T47D (cell line): ENCODE measurements at regions not wholly inside any gene's neighbourhood (a gene's known extent, or its start where the extent isn't known, plus 50 kb on each side); places are given as distances from the start of the nearest gene placed in this dataset.
A peak's percentile ranks its signal among the peaks of the same experiment; 100 is the strongest.

Source experiments
- DNase-seq, 2 experiments: peaks; one replicate each; pipeline versions ENCODE4 v3.0.0 to v3.0.0-alpha.2; 2011 to 2012; ENCODE audit warnings: low read depth in 1 of 2, low spot score in 1 of 2
- JUND ChIP-seq: IDR thresholded peaks from 2 replicates; pipeline ENCODE4 v1.6.1; 2012; ENCODE audit warnings: low read depth
- in situ Hi-C: cut with HindIII; loops from 2 replicates; pipeline ENCODE4 v1.10.0; 2016; ENCODE audit warnings: low sequenced_read_pairs, low pct_unique_long_range_greater_than_20kb

DNA sequence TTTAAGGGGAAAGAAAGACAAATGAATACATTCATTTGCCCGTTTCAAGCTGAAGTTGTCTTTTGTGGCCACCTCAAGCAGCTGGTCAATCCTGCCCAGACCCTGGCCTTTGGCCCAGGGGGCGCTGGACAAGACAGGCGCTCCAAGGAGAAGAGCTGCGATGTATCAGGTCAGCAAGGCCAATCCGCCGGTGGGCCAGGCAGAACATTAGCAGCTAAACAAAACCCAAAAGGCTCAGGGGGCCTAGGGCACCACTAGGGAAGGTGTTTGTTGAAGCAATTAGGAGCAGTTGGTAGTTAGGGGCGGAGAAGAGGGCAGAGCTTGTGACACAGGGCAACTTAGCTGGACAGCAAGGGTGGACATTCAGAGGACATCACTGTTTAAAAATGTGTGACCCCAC, 60.8 kb upstream of the TMEM33 start:
- TF ChIP-seq JUND: no peak
- no peak for DNase-seq
- in situ Hi-C loops: no loop called here

DNA sequence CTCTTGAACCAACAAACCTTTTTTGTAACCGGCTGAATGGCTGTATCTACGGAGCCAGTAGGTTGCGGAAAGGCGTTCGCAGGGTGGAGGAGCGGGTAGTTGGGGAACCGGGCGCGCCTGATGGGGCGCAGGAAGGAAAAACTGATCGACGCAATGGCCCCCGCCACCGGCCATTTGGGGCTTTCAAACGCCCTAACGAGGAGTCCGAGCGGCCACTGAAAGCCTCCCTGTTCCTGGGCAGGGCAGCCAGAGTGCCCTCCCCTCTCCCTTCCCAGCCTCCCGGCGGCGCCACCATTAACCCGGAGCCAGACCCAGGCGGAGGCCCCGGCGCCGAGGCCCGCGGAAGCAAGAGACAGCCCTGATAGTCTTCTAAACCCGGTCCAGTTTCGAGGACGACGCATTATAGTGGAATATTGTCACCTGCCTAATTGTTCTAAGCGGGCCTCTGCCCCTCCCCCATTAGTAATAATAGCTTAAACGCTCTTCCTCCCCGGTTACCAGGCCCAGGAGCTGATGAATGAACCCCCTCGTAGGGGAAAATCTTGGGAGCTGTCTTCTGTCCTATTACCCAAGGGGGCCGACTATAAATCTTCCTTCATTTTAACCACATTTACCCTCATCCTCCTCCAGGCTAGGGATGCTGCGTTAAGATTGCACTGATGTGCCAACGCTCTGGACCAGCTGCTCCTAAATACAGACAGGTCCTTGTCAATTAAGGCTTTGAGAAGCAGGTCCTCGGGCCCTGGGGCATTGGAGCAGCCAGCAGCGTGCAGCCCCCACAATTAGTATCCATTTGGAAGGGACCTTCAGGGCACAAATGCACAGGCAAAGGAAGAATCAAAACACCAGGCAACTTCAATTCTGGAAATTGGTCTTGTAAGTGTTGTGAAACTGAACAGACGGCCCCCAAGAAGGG, 61.6 kb upstream of the TMEM33 start:
- in situ Hi-C loops: no loop called here
- no peak for TF ChIP-seq JUND
- DNase-seq: no peak

DNA sequence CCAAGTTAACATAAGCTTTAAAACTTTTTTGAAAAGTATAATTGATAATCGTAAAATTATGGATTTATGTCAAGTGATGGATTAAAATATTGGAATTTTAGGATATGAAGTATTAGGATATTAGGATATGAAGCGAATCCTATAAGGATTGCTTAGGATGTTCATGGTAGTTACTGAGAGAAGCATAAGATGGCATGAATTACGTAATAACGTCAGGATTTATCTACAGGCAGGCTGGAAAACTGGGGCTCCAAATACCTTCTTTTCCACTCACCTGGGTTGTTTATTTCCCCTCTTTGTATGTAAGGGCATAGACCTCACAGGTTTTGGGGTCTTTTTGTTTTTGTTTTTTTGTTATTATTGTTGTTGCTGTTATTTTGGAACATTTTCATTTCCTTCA, 65.2 kb upstream of the TMEM33 start:
- TF ChIP-seq JUND: no peak
- no peak for DNase-seq
- in situ Hi-C loops: no loop called here

DNA sequence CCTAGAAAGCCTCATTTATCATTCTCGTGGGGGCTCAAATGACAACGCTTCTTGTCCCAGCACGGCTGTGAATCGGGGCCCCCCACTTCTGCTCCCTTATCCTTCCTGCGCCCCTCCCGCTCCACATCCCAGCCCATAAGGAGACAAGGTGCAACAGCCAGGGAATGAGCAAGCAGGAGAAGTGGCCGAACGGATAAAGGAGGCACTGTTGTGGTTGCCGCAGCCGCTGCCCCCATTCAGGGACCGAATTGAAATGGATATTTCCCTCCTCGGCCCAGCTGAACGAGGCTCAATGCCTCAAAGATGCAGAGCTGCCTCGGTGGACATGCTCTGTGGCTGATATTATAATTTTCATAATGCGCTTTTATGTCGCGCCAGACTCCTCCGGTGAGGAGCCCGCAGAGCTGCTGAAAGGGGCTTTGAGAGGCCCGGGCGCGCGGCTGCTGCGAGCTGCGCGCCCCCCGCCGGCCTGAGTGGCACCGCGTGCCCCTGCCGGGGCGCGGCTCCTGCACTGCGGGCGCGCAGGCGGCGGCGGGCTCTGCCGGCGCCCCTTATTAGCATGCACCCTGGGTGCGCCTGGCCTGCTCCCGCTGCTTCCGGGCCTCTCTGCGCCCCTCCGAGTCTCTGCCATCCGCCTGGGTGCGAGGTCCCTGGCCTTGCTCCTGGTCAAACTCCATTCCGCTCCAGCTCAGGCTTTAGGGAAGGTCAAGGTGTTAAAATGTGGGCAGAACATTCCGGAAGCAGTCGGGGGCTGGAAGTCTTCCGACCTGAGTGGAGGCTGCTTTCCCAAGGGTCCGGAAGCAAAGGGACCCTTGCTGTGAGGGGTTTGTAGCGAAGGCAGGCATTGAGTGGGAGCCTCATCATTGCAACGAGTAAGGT, 68.2 kb upstream of the TMEM33 start:
- no peak for DNase-seq
- no peak for TF ChIP-seq JUND
- in situ Hi-C loops: no loop called here

DNA sequence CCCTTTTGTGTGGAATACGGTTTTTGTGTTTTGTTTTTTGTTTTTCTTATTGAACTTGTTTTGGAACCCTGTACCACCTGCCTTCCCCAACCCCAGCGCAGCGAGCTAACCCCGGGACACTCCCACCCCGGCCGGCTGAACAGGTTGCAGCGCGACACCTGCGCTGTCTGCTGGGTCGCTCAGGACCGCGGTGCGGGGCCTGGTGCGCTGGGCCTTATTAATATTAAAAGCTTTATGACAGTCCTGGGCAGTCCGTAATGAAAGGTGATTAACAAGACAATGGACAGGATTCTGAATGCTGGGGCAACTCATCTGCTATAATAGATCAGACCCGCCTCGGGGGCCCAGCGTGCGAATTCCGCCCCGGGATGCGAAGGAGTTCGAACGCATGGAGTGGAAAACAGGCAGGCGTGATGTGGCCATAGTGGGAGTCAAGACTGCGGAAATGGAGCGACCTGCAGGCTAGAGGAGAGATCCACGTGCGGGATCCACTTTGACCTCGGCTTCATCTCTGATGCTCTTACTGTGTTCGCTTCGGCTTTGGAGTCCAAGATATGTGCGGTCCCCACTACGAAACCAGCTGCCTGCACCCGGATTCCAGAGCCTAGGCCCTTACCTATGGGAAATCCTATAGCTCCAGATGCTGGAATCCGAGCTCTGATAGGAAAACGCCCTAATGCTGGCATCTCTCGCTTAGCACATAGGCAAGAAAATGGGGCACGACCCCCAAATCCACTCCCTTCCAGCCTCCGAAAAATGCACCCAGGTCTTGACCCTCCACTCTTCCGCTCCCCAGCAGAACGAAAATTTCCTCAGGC, 69.0 kb upstream of the TMEM33 start:
- in situ Hi-C loops: no loop called here

DNA sequence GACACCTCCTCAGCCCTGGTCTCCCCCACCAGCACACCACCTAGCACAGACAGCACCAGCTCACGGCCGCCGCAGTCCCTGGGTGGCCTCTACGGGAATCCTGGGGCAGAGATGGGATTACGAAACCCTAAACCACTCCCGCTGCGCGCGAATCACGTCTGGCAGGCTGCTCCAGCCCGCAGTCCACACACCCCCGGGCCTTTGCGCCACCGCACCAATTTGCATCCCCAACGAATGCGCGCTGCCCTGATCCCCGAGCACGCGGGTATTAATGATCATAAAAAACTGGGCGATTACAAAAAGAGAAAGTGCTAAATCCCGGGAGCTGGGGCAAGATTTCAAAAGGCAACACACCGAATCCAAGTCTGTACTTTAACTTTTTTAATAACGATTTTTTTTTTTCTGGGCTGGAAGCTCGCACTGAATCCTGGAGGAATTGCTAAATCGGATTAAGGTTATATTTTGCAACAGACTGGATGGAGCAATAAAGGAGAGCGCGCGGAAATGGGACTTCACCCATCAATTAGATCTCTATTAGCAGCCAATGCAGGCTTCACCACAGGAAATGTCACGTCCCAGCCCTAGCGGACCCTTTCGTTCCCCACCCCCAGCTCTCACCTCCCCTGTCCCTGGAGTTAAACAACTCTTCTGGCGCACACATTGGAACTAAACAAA, 69.8 kb upstream of the TMEM33 start:
- DNase-seq: peak in 1 of 2 experiments; percentile 29
- no peak for TF ChIP-seq JUND
- in situ Hi-C loops: no loop called here

More for the DNA sequence above, 69.0 kb upstream of the TMEM33 start:
- no peak for DNase-seq
- TF ChIP-seq JUND: no peak

DNA sequence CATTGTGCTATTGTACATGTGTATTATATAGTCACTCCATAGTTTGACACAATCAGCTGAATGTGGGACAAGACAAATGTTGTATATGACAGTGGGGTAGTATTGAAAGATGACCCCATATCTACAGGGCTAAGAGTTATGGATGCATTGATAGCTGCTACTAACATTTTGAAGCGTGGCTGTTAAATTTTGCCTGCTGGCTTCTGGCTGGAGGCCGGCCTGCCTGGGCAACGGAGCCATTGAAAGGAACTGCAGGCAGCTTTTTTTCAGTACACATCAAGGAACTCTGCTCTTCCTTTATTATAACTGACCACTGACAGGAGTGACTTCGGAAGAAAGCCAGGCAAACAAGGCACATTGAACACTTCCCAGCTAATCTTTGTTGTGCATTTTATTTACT, 76.1 kb upstream of the TMEM33 start:
- no peak for DNase-seq
- in situ Hi-C loops: no loop called here
- no peak for TF ChIP-seq JUND

DNA sequence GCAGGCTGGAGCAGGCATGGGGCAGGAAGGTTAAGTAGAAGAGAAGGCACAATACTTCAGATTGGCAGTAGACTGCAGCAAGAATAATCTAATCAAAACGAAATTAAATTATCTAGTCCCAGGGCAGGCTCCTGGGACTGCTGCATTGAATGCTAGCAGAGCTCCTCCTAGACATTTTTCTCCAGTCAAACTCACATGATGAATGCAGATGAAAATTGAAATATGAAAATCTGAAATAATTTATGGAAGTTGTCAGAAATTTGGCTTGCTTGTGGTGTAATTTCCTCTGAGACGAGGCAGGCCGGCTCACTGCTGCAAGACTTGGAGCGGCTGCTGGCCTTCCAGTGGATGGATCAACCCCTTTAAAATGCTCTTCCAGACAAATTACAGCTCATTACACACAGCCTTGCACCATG, 78.0 kb upstream of the TMEM33 start:
- in situ Hi-C loops: no loop called here
- no peak for TF ChIP-seq JUND
- no peak for DNase-seq

DNA sequence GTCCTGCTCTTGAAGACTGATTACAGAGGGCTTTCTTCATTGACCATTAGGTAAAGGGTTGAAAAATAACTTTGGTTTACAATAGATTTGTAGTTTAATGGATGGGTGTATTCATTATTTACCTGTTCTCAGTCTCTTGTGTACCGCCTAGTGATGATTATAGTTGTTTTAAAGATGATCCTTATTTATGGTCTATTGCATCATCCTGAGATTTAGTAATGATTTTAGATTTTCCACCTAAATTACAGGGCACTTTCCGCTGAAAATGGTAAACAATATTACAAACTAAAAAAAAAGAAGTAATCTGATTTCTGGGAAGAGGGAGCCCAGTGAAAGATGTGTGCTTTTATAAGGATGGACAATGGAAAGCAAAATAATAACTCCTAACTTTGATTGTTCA, 78.4 kb upstream of the TMEM33 start:
- in situ Hi-C loops: no loop called here
- DNase-seq: no peak
- no peak for TF ChIP-seq JUND

DNA sequence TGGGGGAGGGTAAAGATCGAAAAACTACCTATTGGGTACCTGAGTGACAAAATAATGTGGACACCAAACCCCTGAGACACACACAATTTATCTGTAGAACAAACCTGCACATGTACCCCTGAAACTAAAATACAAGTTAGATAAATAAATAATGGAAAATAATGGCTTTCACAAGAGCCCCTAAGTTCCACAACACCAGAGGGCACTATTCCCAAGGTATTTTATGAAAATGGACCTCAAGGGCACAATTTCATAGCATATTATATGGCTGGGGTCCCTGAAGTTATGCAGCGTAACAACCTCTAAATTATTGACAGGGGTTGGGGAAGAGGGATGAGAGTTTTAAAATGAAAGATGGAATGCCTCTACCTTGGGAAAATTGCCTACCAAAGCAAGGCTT, 81.3 kb upstream of the TMEM33 start:
- no peak for TF ChIP-seq JUND
- no peak for DNase-seq
- in situ Hi-C loops: no loop called here

DNA sequence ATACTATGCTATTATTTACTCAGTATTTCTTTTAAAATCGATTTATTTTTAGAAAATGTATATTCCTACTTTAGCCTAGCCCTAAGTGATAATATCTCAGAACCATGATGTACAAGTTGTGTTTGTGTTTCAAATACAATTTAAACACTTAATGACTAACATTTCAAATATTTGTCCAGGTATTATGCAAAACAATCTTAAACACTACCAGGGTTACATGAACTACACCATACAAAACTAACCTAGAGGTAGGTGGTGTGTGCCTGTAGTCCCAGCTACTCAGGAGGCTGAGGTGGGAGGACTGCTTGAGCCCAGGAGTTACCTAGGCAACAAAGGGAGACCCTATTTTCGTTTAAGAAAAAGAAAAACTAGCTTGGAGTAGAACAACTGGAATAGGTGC, 83.0 kb upstream of the TMEM33 start:
- in situ Hi-C loops: no loop called here
- TF ChIP-seq JUND: no peak
- peak in 1 of 2 experiments; percentile 4 for DNase-seq

DNA sequence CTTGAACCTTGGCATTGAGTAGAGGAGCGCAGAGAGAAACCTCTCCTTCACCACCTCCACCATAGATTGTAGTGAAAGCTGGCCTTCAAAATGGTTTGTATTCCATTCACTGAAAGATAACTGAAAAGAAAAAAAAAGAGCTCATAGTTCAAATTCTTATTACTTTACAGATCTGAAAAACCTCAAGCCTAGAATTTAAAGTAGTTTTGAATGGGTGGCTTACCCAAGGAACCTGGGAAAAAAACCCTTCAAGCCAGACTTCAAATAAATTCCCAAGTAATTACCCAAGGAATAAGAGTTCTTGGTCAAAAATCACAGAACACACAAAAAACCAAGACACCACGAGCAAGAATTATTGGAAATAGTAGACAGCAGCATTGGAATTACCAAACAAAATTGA, 83.6 kb upstream of the TMEM33 start:
- no peak for DNase-seq
- in situ Hi-C loops: no loop called here
- no peak for TF ChIP-seq JUND
